Esophagus (tissue), 2 donors: ENCODE measurements at regions not wholly inside any gene's neighbourhood (a gene's known extent, or its start where the extent isn't known, plus 50 kb on each side); places are given as distances from the start of the nearest gene placed in this dataset.

Experiments used
- H3K27ac ChIP-seq, 2 donors: one replicate each; pipeline ENCODE4 v1.5.1; 2013; ENCODE audit warnings: low read depth in 2 of 2, mild to moderate bottlenecking in 2 of 2, inconsistent platforms in 1 of 2, low read length in 1 of 2, moderate library complexity in 1 of 2
- H3K27me3 ChIP-seq, 2 donors: one replicate each; pipeline ENCODE4 v1.6.1; 2013; ENCODE audit warnings: low read length in 2 of 2, control low read depth in 1 of 2, mild to moderate bottlenecking in 1 of 2; ENCODE audit not compliant: insufficient read depth in 2 of 2, control insufficient read depth in 1 of 2
- H3K36me3 ChIP-seq, 2 donors: one replicate each; pipeline ENCODE4 v1.6.1; 2013; ENCODE audit warnings: low read length in 1 of 2; ENCODE audit not compliant: control insufficient read depth in 2 of 2, insufficient read depth in 2 of 2
- H3K4me1 ChIP-seq, 2 donors: one replicate each; pipeline ENCODE4 v1.6.1; 2013; ENCODE audit warnings: low read length in 1 of 2; ENCODE audit not compliant: control insufficient read depth in 2 of 2, insufficient read depth in 2 of 2
- H3K4me3 ChIP-seq, 2 donors: one replicate each; pipeline ENCODE4 v1.5.1; 2013; ENCODE audit warnings: low read length in 2 of 2, mild to moderate bottlenecking in 2 of 2, low read depth in 1 of 2, moderate library complexity in 1 of 2
- H3K9me3 ChIP-seq, 2 donors: one replicate each; pipeline ENCODE4 v1.6.1; 2013; ENCODE audit warnings: mild to moderate bottlenecking in 2 of 2, low read depth in 1 of 2, low read length in 1 of 2, moderate library complexity in 1 of 2; ENCODE audit not compliant: control insufficient read depth in 2 of 2, insufficient read depth in 1 of 2
- WGBS, 2 donors: extraction: QIAGEN DNeasy Blood & Tissue Kit; methylation state at CpG; one replicate each; pipeline ENCODE4 v1.1.7; 2013; 5-methylcytosine and 5-hydroxymethylcytosine counted together
- donor health status: healthy with polysubstance abuse.
- donor health status: Bipolar disorder and iron deficiency.

DNA sequence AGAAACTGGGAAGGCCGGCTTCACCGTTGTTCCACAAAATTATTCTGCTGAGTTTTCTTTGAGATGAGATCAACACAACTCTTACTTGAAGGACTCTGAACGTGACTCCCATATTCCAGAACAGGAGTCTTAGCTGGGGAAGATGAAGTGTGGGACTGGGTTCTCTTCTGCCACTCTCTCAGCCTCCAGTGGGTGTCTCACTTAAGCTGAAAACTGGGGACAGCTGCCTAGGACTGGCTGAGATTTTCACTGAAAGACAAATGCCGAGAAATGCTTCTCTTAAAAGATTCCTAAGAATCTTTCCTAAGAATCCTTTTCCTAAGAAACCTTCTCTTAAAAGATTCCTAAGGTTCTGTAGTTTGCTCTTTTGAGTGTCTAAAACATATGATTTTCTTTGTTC lies 156.6 kb upstream of the LHCGR start:
- H3K9me3 ChIP-seq = no peaks in the 10 kb centered on the region
- WGBS, 2 donors = 73 to 75% methylated on average over 4 of the region's 4 CpGs
- no peak overlapping the region for H3K4me3 ChIP-seq
- H3K27me3 ChIP-seq = no peaks in the 10 kb centered on the region
- no peaks in the 10 kb centered on the region for H3K36me3 ChIP-seq
- H3K27ac ChIP-seq = no peak overlapping the region
- no peaks in the 10 kb centered on the region for H3K4me1 ChIP-seq

GRCh38 chr2:48910961-48911360 lies 155.4 kb upstream of the LHCGR start:
- H3K9me3 ChIP-seq = no peaks in the 10 kb centered on the region
- H3K27ac ChIP-seq = no peak overlapping the region
- no peaks in the 10 kb centered on the region for H3K36me3 ChIP-seq
- no peak overlapping the region for H3K4me3 ChIP-seq
- no peaks in the 10 kb centered on the region for H3K27me3 ChIP-seq
- H3K4me1 ChIP-seq = no peaks in the 10 kb centered on the region

- no peak overlapping the region for H3K27ac ChIP-seq
- no peaks in the 10 kb centered on the region for H3K9me3 ChIP-seq
- H3K27me3 ChIP-seq = no peaks in the 10 kb centered on the region
- 73 to 79% methylated on average over 3 of the region's 3 CpGs for WGBS, 2 donors
- no peak overlapping the region for H3K4me3 ChIP-seq
- no peaks in the 10 kb centered on the region for H3K4me1 ChIP-seq
- no peaks in the 10 kb centered on the region for H3K36me3 ChIP-seq
Measured at GRCh38 chr2:48906633-48907032, 151.1 kb upstream of the LHCGR start.

- Histone ChIP-seq H3K9me3 (no peaks in the 10 kb centered on the region), H3K27ac (no peak overlapping the region)
- 91% methylated on average over 10 of the region's 10 CpGs for WGBS, 2 donors
Measured at GRCh38 chr2:48905696-48906095, 150.2 kb upstream of the LHCGR start.

DNA sequence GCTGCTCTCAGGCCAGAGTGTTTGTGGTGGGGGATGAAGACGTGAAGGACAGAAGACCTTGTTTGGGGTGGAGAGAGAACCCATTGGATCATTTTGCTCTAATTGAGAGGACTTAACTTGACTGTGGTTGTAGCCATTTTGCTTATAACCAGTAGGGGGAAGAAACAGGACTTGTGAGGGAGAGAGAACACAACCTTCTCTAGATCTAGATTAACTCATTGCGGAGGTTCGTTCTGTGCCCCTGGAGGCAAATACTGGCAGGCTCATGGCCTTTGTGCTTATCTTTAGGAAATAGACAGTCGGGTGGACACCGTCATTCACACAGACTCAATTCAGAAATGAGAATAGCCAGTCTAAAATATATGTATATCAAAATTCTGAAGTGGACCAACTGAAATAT lies 147.0 kb upstream of the LHCGR start:
- Histone ChIP-seq H3K4me1 (no peaks in the 10 kb centered on the region), H3K27me3 (no peaks in the 10 kb centered on the region), H3K4me3 (no peak overlapping the region), H3K36me3 (no peaks in the 10 kb centered on the region), H3K9me3 (no peaks in the 10 kb centered on the region), H3K27ac (no peak overlapping the region)
- 84 to 88% methylated on average over 5 of the region's 5 CpGs for WGBS, 2 donors

More at GRCh38 chr2:48905696-48906095, 150.2 kb upstream of the LHCGR start:
- no peaks in the 10 kb centered on the region for H3K4me1 ChIP-seq
- no peaks in the 10 kb centered on the region for H3K27me3 ChIP-seq
- no peaks in the 10 kb centered on the region for H3K36me3 ChIP-seq
- no peak overlapping the region for H3K4me3 ChIP-seq

DNA sequence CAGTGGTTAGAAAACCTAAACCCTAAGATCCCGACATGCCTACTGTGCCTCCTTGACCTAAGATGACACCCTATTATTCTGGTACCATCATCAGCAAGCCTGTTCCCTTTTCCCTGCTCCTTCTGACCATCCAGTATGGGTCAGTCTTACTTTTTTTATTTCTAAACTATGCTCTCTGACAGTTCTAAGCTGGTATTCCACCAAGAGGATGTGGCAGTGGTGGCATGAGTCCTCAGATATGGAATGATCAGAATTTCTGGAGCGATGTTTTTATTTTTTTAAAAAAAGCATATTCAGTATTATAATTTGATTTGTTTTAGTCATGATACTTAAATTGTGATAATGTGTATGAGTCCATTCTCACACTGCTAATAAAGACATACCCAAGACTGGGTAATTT lies 145.9 kb upstream of the LHCGR start:
- H3K4me1 ChIP-seq = no peaks in the 10 kb centered on the region
- no peaks in the 10 kb centered on the region for H3K9me3 ChIP-seq
- no peaks in the 10 kb centered on the region for H3K27me3 ChIP-seq
- H3K4me3 ChIP-seq = no peak overlapping the region
- H3K27ac ChIP-seq = no peak overlapping the region
- no peaks in the 10 kb centered on the region for H3K36me3 ChIP-seq
- WGBS, 2 donors = 87 to 94% methylated on average over 2 of the region's 2 CpGs

DNA sequence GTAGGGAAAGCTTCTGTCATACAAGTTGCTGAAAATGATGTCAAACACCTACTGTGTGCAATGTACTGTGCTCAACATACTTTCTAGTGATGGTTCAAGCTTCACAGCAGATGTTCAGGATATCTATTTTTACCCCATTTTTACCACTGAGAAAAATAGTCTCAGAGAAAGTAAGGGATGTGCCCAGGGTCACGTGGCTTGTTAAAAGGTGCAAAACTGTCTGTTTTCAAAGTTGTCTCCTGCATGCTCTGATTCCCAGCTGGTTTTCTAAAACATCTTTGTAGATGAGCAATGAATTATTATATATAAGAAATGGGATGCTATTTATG lies 145.5 kb upstream of the LHCGR start:
- Histone ChIP-seq H3K36me3 (no peaks in the 10 kb centered on the region), H3K27ac (no peak overlapping the region), H3K4me3 (no peak overlapping the region), H3K4me1 (no peaks in the 10 kb centered on the region), H3K9me3 (no peaks in the 10 kb centered on the region), H3K27me3 (no peaks in the 10 kb centered on the region)
- WGBS, 2 donors = 60 to 65% methylated on average over 1 of the region's 1 CpG

- Histone ChIP-seq H3K27me3 (no peaks in the 10 kb centered on the region), H3K4me3 (no peak overlapping the region), H3K27ac (no peak overlapping the region), H3K4me1 (no peaks in the 10 kb centered on the region), H3K36me3 (no peaks in the 10 kb centered on the region), H3K9me3 (no peaks in the 10 kb centered on the region)
- 46 to 50% methylated on average over 2 of the region's 2 CpGs for WGBS, 2 donors
Measured at GRCh38 chr2:48900321-48901014, 144.9 kb upstream of the LHCGR start.

DNA sequence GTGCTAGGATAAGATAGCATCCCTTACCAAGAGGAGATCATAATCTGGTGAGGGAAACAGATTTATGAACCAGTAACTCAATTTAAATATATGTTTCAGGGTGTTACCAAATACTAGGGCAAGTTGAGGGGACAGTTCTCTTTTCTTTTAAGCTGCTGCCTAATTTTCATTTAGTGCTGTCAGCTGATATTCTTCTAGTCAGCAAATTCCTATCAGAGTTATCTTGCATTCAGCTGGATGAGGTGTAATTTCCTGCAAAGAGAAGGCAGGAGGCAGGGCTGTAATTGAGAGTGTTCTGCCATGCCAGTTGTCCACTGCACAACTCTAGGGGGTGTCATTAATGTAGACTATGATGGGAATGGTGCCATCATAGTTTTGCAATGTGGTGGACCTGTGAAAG lies 141.3 kb upstream of the LHCGR start:
- Histone ChIP-seq H3K36me3 (no peaks in the 10 kb centered on the region), H3K27ac (no peak overlapping the region), H3K9me3 (no peaks in the 10 kb centered on the region), H3K27me3 (no peaks in the 10 kb centered on the region), H3K4me3 (no peak overlapping the region), H3K4me1 (no peaks in the 10 kb centered on the region)

DNA sequence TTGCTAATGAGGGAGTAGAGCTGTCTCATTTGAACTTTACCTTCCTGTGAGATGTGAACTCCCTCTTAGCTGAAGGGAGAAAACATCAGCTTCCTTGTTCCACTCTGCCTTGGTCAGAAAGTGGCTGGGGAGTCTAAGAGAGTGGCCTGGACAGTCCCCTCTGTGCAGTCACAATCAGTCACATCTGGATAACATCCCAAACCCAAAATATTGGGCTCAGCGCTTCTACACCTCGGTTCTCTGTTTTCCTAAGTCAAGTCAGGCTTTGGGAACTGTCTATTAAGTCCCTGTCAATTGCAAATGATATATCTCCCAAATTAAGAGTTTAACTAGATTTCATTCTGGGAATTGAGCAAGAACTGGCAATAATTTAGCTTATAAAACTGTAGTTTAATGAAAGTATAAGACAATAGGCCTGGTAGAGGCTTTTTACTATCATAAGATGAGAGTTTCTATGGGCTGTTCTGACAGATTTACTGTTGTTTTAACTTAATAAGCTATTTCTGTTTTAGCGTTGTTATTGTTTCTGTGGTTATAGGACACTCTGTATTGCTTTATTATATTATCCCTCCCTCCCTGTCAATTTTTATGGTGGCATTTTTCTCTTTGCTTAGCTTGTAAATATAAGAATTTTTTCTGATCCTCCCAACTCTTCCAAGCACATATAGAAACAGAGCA lies 135.1 kb upstream of the LHCGR start:
- Histone ChIP-seq H3K27ac (no peak overlapping the region), H3K4me1 (no peaks in the 10 kb centered on the region), H3K4me3 (no peak overlapping the region), H3K27me3 (no peaks in the 10 kb centered on the region), H3K9me3 (no peaks in the 10 kb centered on the region), H3K36me3 (no peaks in the 10 kb centered on the region)
- 78 to 92% methylated on average over 3 of the region's 3 CpGs for WGBS, 2 donors
